ENCODE measurements at regions not wholly inside any gene's neighbourhood (a gene's known extent, or its start where the extent isn't known, plus 50 kb on each side); places are given as distances from the start of the nearest gene placed in this dataset.

- TF ChIP-seq MAFK (conservative IDR thresholded peaks at IDR 0.05 in 1 of 2, IDR thresholded peaks at IDR 0.05 in 1 of 2; ENCODE audit: low read length in 2 of 2), result no peak
- TF ChIP-seq CTCF (CRISPR knock-in tag; IDR thresholded peaks at IDR 0.05), result no peak
Measured at GRCh38 chr17:69880591-69881112, 194.4 kb upstream of the KCNJ16 start.

Data from HepG2 (cell line).